ENCODE measurements at regions not wholly inside any gene's neighbourhood (a gene's known extent, or its start where the extent isn't known, plus 50 kb on each side); places are given as distances from the start of the nearest gene placed in this dataset.

DNA sequence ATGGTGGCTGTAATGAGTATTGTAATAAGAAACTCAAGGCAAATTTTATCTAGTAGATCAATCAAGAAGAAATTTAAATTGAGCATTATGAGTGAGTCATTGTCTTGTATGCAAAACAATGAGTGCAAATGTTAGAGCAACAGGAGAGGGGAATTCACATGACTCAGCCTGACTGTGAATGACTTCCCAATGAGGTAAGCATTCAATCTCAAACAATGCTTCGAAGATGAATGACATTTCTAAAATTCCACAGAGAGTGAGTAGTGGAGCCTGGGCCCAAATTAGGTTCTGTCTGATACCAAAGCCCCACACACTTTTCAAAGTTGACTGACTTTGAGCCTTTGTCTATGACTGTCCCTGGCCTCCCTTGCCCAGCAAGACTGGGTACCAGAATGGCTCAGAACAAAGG is 738.0 kb downstream of the PTPRU start:
- ATAC-seq (no peak), FAIRE-seq (no peak), DNase-seq (ENCODE audit: low spot score) (peak; percentile 4)
- intact Hi-C loops (cut with micrococcal nuclease; ENCODE audit: unreplicated experiment) = no loop called here
- Histone ChIP-seq H3K79me2 (ENCODE audit: insufficient read depth, low read length) (no peaks in the 10 kb centered on the region), H2AFZ (ENCODE audit: low read length) (no peak overlapping the region), H3K4me2 (ENCODE audit: low read depth, low read length) (no peak overlapping the region), H3K9me3 (ENCODE audit: low read length) (no peaks in the 10 kb centered on the region), H4K20me1 (ENCODE audit: insufficient read depth, low read length) (no peaks in the 10 kb centered on the region), H3K36me3 (replicated peaks in 1 of 2; ENCODE audit: control insufficient read depth in 1 of 2, insufficient read depth in 2 of 2, low read length in 2 of 2) (no peaks in the 10 kb centered on the region), H3K4me3 (replicated peaks in 1 of 3; ENCODE audit: insufficient read depth in 1 of 3, low read depth in 2 of 3, low read length in 3 of 3) (no peak overlapping the region), H3K27ac (ENCODE audit: extremely low read length, insufficient read depth, low read length) (no peak overlapping the region), H3K9ac (ENCODE audit: insufficient read depth, low read depth, low read length) (no peak overlapping the region), H3K27me3 (ENCODE audit: control insufficient read depth in 1 of 2, insufficient read depth in 2 of 2, low read length in 2 of 2) (no peaks in the 10 kb centered on the region), H3K4me1 (ENCODE audit: insufficient read depth, low read length) (no peaks in the 10 kb centered on the region)
- ChIA-PET CTCF (ENCODE audit: low intra/inter-chr PET ratio, low total read pairs) (no interaction called here), POLR2A (no interaction called here)
- WGBS (ENCODE audit: low lambda C conversion rate) = 0% methylated on average over 1 of the region's 1 CpG
- no peak for TF ChIP-seq MED13 (CRISPR knock-in tag; IDR thresholded peaks at IDR 0.05)
- in situ Hi-C loops (cut with HindIII; ENCODE audit: extremely low pct_ligation_motif_present, low pct_unique_long_range_greater_than_20kb) = no loop called here
- BruUV-seq (replicated peaks) = no TSS peak

DNA sequence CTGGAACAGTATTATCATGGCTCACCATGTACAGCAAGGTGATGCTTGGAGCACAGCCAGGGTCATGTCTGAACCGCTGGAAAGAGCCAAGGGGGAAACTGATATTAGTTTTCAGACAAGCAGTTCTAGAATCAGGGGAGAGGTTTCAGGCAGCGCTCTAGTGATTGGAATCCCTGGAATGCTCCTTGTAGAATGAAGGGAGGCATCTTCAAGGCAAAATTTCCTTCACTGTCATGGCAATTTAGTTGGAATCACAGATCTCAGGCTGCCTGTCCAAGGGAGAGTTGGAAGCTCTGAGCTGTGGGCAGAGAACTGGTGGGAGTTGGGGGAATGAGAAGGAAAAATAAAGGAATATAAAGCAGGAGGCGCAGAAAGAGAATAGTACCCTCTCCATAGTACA is 737.1 kb downstream of the PTPRU start:
- H3K4me2 ChIP-seq (ENCODE audit: low read depth, low read length) = no peak overlapping the region
- BruUV-seq (replicated peaks) = no TSS peak

More for the DNA sequence above, 737.1 kb downstream of the PTPRU start:
- Histone ChIP-seq H2AFZ (ENCODE audit: low read length) (no peak overlapping the region), H3K9ac (ENCODE audit: insufficient read depth, low read depth, low read length) (no peak overlapping the region), H3K27ac (ENCODE audit: extremely low read length, insufficient read depth, low read length) (no peak overlapping the region), H3K4me1 (ENCODE audit: insufficient read depth, low read length) (no peaks in the 10 kb centered on the region), H4K20me1 (ENCODE audit: insufficient read depth, low read length) (no peaks in the 10 kb centered on the region), H3K4me3 (replicated peaks in 1 of 3; ENCODE audit: insufficient read depth in 1 of 3, low read depth in 2 of 3, low read length in 3 of 3) (no peak overlapping the region), H3K36me3 (replicated peaks in 1 of 2; ENCODE audit: control insufficient read depth in 1 of 2, insufficient read depth in 2 of 2, low read length in 2 of 2) (no peaks in the 10 kb centered on the region), H3K9me3 (ENCODE audit: low read length) (no peaks in the 10 kb centered on the region), H3K27me3 (ENCODE audit: control insufficient read depth in 1 of 2, insufficient read depth in 2 of 2, low read length in 2 of 2) (no peaks in the 10 kb centered on the region), H3K79me2 (ENCODE audit: insufficient read depth, low read length) (no peaks in the 10 kb centered on the region)
- ChIA-PET CTCF (ENCODE audit: low intra/inter-chr PET ratio, low total read pairs) (no interaction called here), POLR2A (no interaction called here)
- 1% methylated on average over 3 of the region's 3 CpGs for WGBS (ENCODE audit: low lambda C conversion rate)
- FAIRE-seq = no peak
- DNase-seq (ENCODE audit: low spot score) = no peak
- no peak for ATAC-seq
- intact Hi-C loops (cut with micrococcal nuclease; ENCODE audit: unreplicated experiment) (no loop called here), in situ Hi-C loops (cut with HindIII; ENCODE audit: extremely low pct_ligation_motif_present, low pct_unique_long_range_greater_than_20kb) (no loop called here)
- no peak for TF ChIP-seq STAT5B (CRISPR knock-in tag; IDR thresholded peaks at IDR 0.05)
- TF ChIP-seq SNAI1 (CRISPR knock-in tag; IDR thresholded peaks at IDR 0.05; ENCODE audit: borderline replicate concordance) = no peak
- TF ChIP-seq SCMH1 (CRISPR knock-in tag; IDR thresholded peaks at IDR 0.05; ENCODE audit: borderline replicate concordance) = no peak
- TF ChIP-seq U2AF2 (IDR thresholded peaks at IDR 0.05; ENCODE audit: low read depth, low read length) = no peak
- TF ChIP-seq ZSCAN22 (CRISPR knock-in tag; IDR thresholded peaks at IDR 0.05) = no peak
- TF ChIP-seq FIP1L1 (IDR thresholded peaks at IDR 0.05; ENCODE audit: borderline replicate concordance, insufficient read depth, low read depth, low read length) = no peak
- no peak for TF ChIP-seq FOXJ3 (CRISPR knock-in tag; IDR thresholded peaks at IDR 0.05; ENCODE audit: borderline replicate concordance)
- no peak for TF ChIP-seq ISL2 (CRISPR knock-in tag; IDR thresholded peaks at IDR 0.05)
- no peak for TF ChIP-seq ATF7 (IDR thresholded peaks at IDR 0.05)
- no peak for TF ChIP-seq ATF7 (CRISPR knock-in tag; IDR thresholded peaks at IDR 0.05)
- TF ChIP-seq ZNF598 (CRISPR knock-in tag; IDR thresholded peaks at IDR 0.05; ENCODE audit: borderline replicate concordance) = no peak
